ENCODE measurements at regions not wholly inside any gene's neighbourhood (a gene's known extent, or its start where the extent isn't known, plus 50 kb on each side); places are given as distances from the start of the nearest gene placed in this dataset.

DNA sequence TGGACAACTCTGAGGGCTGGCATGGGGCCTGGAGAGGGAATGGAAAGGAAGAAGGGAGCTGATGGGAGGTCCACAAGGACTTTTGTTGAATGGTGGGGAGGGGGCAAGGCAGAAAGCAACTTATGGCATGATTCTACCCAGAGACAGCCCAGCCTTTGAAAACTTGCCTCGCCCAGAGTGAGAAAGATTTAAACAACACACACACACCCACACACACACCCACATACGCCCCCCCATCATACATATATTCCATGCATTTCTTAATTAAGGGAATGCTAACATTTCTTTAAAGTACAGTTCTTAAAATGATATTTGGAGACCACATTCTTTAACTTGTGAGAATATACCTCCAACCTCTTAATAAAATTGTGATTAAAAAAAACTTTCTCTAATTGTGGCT, 115.4 kb upstream of the F3 start:
- WGBS: 92% methylated on average over 2 of the region's 2 CpGs
- no peak for DNase-seq (ENCODE audit: extremely low spot score)
- intact Hi-C loops (cut with DNase I): no loop called here
- no peak overlapping the region for H3K27ac ChIP-seq (replicated peaks in 1 of 4)
- no peaks in the 10 kb centered on the region for H3K9me3 ChIP-seq
- H3K4me3 ChIP-seq: no peak overlapping the region
- no peaks in the 10 kb centered on the region for H3K27me3 ChIP-seq
- H3K4me1 ChIP-seq: peaks cover 0 to 12% (median 8%) of the 10 kb centered on the region in 4 donors
- TF ChIP-seq, protein P1, sequence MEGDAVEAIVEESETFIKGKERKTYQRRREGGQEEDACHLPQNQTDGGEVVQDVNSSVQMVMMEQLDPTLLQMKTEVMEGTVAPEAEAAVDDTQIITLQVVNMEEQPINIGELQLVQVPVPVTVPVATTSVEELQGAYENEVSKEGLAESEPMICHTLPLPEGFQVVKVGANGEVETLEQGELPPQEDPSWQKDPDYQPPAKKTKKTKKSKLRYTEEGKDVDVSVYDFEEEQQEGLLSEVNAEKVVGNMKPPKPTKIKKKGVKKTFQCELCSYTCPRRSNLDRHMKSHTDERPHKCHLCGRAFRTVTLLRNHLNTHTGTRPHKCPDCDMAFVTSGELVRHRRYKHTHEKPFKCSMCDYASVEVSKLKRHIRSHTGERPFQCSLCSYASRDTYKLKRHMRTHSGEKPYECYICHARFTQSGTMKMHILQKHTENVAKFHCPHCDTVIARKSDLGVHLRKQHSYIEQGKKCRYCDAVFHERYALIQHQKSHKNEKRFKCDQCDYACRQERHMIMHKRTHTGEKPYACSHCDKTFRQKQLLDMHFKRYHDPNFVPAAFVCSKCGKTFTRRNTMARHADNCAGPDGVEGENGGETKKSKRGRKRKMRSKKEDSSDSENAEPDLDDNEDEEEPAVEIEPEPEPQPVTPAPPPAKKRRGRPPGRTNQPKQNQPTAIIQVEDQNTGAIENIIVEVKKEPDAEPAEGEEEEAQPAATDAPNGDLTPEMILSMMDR (IDR thresholded peaks at IDR 0.05): no peak
- TF ChIP-seq EP300 (IDR thresholded peaks at IDR 0.05): no peak
- no peak for TF ChIP-seq POLR2A (IDR thresholded peaks at IDR 0.05; ENCODE audit: low read depth)
- TF ChIP-seq POLR2AphosphoS5 (IDR thresholded peaks at IDR 0.05): no peak
- H3K36me3 ChIP-seq: no peaks in the 10 kb centered on the region

DNA sequence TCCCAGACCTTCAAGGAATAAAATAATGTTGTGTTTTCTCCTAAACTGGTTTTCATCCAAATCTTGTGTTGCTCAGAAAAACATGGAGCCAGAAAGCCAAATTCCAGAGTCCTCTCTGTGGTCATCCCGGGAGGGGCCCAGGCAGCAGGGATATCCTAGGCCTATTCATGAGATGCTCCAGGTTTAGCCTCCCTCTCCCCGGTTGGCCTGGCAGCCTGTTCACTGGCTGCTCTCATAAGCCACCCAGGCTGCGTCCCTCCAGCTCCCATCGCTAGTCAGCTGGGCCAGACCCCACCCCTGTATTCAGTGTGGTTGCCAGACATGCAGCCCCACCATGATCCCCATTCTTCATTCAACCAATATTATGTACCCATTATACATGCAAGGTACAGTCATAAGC, 113.4 kb upstream of the F3 start:
- TF ChIP-seq, protein P1 (IDR thresholded peaks at IDR 0.05): no peak
- TF ChIP-seq POLR2A (IDR thresholded peaks at IDR 0.05; ENCODE audit: low read depth) (no peak), EP300 (IDR thresholded peaks at IDR 0.05) (no peak), POLR2AphosphoS5 (IDR thresholded peaks at IDR 0.05) (no peak)
- Histone ChIP-seq H3K27ac (replicated peaks in 1 of 4) (no peak overlapping the region), H3K4me1 (peaks cover 3 to 17% (median 6%) of the 10 kb centered on the region in 4 donors), H3K9me3 (no peaks in the 10 kb centered on the region), H3K36me3 (no peaks in the 10 kb centered on the region), H3K4me3 (no peak overlapping the region), H3K27me3 (no peaks in the 10 kb centered on the region)
- intact Hi-C loops (cut with DNase I): no loop called here
- 96% methylated on average over 4 of the region's 4 CpGs for WGBS
- no peak for DNase-seq (ENCODE audit: extremely low spot score)

DNA sequence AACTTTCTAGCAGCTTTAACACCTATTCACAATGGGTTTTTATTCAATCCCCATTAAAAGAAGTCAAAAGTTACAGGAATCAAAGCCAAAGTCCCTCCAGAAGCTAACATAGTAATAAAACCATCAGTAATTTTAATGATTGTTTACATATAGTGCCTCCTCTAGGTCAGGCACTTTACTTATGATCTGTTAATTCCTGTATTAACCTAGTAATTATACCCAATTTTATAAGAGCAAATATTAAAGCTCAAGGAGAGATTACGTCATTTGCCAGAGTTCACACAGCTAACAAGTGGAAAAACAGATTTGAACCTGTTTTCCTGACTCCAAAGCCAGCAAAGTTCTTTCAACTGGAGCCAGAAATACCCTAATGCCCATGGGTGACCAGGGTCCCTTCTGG, 112.9 kb upstream of the F3 start:
- no peak for DNase-seq (ENCODE audit: extremely low spot score)
- 92% methylated on average over 1 of the region's 1 CpG for WGBS
- Histone ChIP-seq H3K4me1 (peaks cover 4 to 18% (median 6%) of the 10 kb centered on the region in 4 donors), H3K27me3 (no peaks in the 10 kb centered on the region), H3K4me3 (no peak overlapping the region), H3K9me3 (no peaks in the 10 kb centered on the region), H3K27ac (replicated peaks in 1 of 4) (no peak overlapping the region), H3K36me3 (no peaks in the 10 kb centered on the region)
- intact Hi-C loops (cut with DNase I): no loop called here
- TF ChIP-seq, protein P1 (IDR thresholded peaks at IDR 0.05): no peak
- TF ChIP-seq POLR2A (IDR thresholded peaks at IDR 0.05; ENCODE audit: low read depth) (no peak), EP300 (IDR thresholded peaks at IDR 0.05) (no peak), POLR2AphosphoS5 (IDR thresholded peaks at IDR 0.05) (no peak)

DNA sequence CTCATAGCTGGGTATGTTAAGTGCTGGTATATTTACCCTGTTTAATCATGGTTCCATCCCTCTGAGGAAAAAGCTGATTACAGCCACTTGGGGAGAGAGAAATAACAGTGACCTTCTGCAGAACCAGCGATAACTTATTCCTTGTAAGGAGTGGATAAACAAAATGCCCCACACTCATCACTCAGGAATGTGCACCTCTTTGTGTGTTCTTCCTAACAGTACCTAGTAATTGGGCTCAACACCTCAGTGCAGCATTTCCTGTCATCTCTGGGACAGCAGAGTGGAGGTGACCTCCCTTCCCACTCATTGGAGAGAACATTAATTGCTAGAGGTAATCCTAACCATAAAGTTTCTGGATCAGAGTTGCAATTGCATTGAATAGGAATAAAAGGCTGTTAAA, 112.5 kb upstream of the F3 start:
- WGBS: 81% methylated on average over 1 of the region's 1 CpG
- TF ChIP-seq POLR2A (IDR thresholded peaks at IDR 0.05; ENCODE audit: low read depth) (no peak), POLR2AphosphoS5 (IDR thresholded peaks at IDR 0.05) (no peak)
- TF ChIP-seq, protein P1 (IDR thresholded peaks at IDR 0.05): no peak
- no peak for DNase-seq (ENCODE audit: extremely low spot score)
- H3K4me1 ChIP-seq: peaks cover 5 to 18% (median 7%) of the 10 kb centered on the region in 4 donors
- H3K27ac ChIP-seq (replicated peaks in 1 of 4): no peak overlapping the region
- H3K4me3 ChIP-seq: no peak overlapping the region
- H3K9me3 ChIP-seq: no peaks in the 10 kb centered on the region
- H3K36me3 ChIP-seq: no peaks in the 10 kb centered on the region
- no peaks in the 10 kb centered on the region for H3K27me3 ChIP-seq
- intact Hi-C loops (cut with DNase I): no loop called here

DNA sequence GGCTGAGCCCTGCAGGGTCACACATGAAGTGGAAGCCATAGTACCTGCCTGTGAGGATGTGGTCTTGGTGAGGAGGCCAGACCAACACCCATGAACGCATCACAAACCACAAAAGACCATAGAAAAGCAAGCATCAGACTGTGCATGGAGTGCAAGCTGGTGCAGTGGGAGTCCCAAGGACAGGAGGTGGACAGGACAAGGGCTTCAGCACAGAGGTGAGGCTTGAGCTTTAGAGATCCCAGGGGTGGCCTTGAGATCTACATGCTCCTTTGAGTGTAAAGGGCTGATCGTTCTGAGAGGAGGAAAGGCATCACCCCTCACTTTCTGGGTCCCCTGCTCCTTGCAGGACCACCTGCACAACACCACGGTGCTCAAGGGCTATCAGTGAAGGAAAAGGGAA, 111.9 kb upstream of the F3 start:
- no peak overlapping the region for H3K27ac ChIP-seq (replicated peaks in 1 of 4)
- TF ChIP-seq, protein P1 (IDR thresholded peaks at IDR 0.05): no peak
- TF ChIP-seq POLR2A (IDR thresholded peaks at IDR 0.05; ENCODE audit: low read depth) (no peak), POLR2AphosphoS5 (IDR thresholded peaks at IDR 0.05) (no peak), EP300 (IDR thresholded peaks at IDR 0.05) (no peak)
- no peak overlapping the region for H3K4me3 ChIP-seq
- no peaks in the 10 kb centered on the region for H3K27me3 ChIP-seq
- WGBS: 87% methylated on average over 3 of the region's 3 CpGs
- no peaks in the 10 kb centered on the region for H3K9me3 ChIP-seq
- no peak for DNase-seq (ENCODE audit: extremely low spot score)
- H3K36me3 ChIP-seq: no peaks in the 10 kb centered on the region
- H3K4me1 ChIP-seq: peaks cover 4 to 22% (median 11%) of the 10 kb centered on the region in 4 donors
- intact Hi-C loops (cut with DNase I): no loop called here
